H1 (cell line): ENCODE measurements at regions not wholly inside any gene's neighbourhood (a gene's known extent, or its start where the extent isn't known, plus 50 kb on each side); places are given as distances from the start of the nearest gene placed in this dataset.

Source experiments
- HDAC2 ChIP-seq, 2 experiments: fragments of 300-600 bp in 1 of 2; sonication (generic) in 1 of 2; IDR thresholded peaks; 2 replicates each; pipeline ENCODE4 v1.6.1; 2011 to 2012; ENCODE audit warnings: low read depth in 2 of 2, low read length in 2 of 2, mild to moderate bottlenecking in 2 of 2, moderate library complexity in 2 of 2, borderline replicate concordance in 1 of 2, inconsistent platforms in 1 of 2
- SRF ChIP-seq: IDR thresholded peaks from 2 replicates; pipeline ENCODE4 v1.6.1; 2011; ENCODE audit warnings: mild to moderate bottlenecking, low read depth, low read length, moderate library complexity

DNA sequence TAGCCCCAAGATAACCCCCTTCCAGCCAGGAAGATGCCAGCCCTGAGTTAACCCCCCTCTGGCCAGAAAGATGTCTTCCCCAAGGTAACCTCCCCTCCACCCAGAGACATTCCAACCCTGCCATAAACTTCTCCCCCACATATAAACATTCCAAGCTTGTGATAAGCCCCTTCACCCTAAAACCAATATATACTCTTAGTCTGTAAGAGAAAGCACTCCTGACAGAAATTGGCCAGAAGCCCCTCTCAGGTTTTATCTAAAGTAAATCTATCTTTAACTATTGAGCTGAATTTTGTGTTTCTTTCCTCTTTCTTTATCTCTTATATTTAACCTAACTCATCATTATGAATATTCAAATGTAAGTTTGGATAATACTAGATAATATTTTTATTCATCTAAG is 1775.8 kb upstream of the MIR17HG start (continued):
- no peak for TF ChIP-seq HDAC2 (IDR thresholded peaks at IDR 0.05; ENCODE audit: borderline replicate concordance in 1 of 2, low read depth in 2 of 2, low read length in 2 of 2)
- TF ChIP-seq SRF = no peak
